NB4 (cell line): ENCODE measurements at regions not wholly inside any gene's neighbourhood (a gene's known extent, or its start where the extent isn't known, plus 50 kb on each side); places are given as distances from the start of the nearest gene placed in this dataset.

Source experiments
- MYC ChIP-seq: IDR thresholded peaks from 2 replicates; pipeline ENCODE4 v1.6.1; 2011; ENCODE audit warnings: low read depth, low read length
- POLR2A ChIP-seq: IDR thresholded peaks from 2 replicates; pipeline ENCODE4 v1.6.1; 2011; ENCODE audit warnings: mild to moderate bottlenecking; ENCODE audit not compliant: insufficient read length; ENCODE audit errors: extremely low read depth
- TF ChIP-seq, protein P1 (sequence below): IDR thresholded peaks from one replicate; pipeline ENCODE4 v1.5.1; 2012; ENCODE audit warnings: low read depth, low read length
- TF ChIP-seq, protein P2 (sequence below): IDR thresholded peaks from 2 replicates; pipeline ENCODE4 v1.6.1; 2011; ENCODE audit warnings: low read depth, low read length

GRCh38 chr4:180281724-180282123 is 1961.5 kb upstream of the TENM3 start:
- TF ChIP-seq, protein P1, sequence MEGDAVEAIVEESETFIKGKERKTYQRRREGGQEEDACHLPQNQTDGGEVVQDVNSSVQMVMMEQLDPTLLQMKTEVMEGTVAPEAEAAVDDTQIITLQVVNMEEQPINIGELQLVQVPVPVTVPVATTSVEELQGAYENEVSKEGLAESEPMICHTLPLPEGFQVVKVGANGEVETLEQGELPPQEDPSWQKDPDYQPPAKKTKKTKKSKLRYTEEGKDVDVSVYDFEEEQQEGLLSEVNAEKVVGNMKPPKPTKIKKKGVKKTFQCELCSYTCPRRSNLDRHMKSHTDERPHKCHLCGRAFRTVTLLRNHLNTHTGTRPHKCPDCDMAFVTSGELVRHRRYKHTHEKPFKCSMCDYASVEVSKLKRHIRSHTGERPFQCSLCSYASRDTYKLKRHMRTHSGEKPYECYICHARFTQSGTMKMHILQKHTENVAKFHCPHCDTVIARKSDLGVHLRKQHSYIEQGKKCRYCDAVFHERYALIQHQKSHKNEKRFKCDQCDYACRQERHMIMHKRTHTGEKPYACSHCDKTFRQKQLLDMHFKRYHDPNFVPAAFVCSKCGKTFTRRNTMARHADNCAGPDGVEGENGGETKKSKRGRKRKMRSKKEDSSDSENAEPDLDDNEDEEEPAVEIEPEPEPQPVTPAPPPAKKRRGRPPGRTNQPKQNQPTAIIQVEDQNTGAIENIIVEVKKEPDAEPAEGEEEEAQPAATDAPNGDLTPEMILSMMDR, result no peak
- TF ChIP-seq POLR2A (no peak), MYC (no peak)
- TF ChIP-seq, protein P2, sequence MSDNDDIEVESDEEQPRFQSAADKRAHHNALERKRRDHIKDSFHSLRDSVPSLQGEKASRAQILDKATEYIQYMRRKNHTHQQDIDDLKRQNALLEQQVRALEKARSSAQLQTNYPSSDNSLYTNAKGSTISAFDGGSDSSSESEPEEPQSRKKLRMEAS, result no peak
